Prostate gland (tissue), 2 donors: ENCODE measurements at regions not wholly inside any gene's neighbourhood (a gene's known extent, or its start where the extent isn't known, plus 50 kb on each side); places are given as distances from the start of the nearest gene placed in this dataset.

Source experiments
- POLR2A ChIP-seq: fragments of 450-650 bp; IDR thresholded peaks from one replicate; pipeline ENCODE4 v1.6.1; 2016; ENCODE audit warnings: antibody characterized with exemption, mild to moderate bottlenecking
- TF ChIP-seq, protein P1 (sequence below), 4 experiments: fragments of 200-600 bp in 2 of 4; fragments of 450-650 bp in 2 of 4; sonication (generic) in 2 of 4; IDR thresholded peaks; 1 replicate in 3 of 4; 2 replicates in 1 of 4; pipeline ENCODE4 v1.5.1; 2016 to 2019; ENCODE audit warnings: antibody characterized with exemption in 4 of 4, mild to moderate bottlenecking in 2 of 4, moderate library complexity in 2 of 4

DNA sequence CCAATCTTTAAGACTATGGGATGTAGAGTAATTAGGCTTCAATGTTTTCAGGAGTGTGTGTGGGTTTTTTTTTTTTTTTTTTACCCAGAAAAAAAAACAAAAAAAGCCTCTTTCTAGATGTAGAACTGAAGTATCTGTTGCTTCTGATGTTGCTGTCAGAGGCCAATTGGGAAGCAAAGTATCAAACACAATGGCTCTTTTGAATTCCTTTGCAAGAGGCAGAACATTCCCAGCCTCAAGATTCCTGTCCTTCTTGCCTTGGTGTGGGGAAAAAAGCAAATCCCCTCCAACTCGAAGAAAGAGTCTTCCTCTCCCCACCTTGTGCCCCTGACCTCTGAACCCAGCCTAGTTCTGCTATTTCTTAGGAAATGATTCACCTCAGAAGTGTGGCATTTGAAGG, 55.4 kb upstream of the LMO4 start:
- TF ChIP-seq, protein P1, sequence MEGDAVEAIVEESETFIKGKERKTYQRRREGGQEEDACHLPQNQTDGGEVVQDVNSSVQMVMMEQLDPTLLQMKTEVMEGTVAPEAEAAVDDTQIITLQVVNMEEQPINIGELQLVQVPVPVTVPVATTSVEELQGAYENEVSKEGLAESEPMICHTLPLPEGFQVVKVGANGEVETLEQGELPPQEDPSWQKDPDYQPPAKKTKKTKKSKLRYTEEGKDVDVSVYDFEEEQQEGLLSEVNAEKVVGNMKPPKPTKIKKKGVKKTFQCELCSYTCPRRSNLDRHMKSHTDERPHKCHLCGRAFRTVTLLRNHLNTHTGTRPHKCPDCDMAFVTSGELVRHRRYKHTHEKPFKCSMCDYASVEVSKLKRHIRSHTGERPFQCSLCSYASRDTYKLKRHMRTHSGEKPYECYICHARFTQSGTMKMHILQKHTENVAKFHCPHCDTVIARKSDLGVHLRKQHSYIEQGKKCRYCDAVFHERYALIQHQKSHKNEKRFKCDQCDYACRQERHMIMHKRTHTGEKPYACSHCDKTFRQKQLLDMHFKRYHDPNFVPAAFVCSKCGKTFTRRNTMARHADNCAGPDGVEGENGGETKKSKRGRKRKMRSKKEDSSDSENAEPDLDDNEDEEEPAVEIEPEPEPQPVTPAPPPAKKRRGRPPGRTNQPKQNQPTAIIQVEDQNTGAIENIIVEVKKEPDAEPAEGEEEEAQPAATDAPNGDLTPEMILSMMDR (IDR thresholded peaks at IDR 0.05) = no peak
- no peak for TF ChIP-seq POLR2A
